NCI-H526 treated with DMSO at 0.1 percent for 48 hours (cell line): ENCODE measurements at regions not wholly inside any gene's neighbourhood (a gene's known extent, or its start where the extent isn't known, plus 50 kb on each side); places are given as distances from the start of the nearest gene placed in this dataset.
A peak's percentile ranks its signal among the peaks of the same experiment; 100 is the strongest.
"Not testable (repeated sequence)": the region's sequence is repeated elsewhere in the genome, so short reads cannot be mapped to it uniquely, and the experiment has no call there.

Source experiments
- DNase-seq: peaks from one replicate; lab custom pipeline; 2025; lab: John Stamatoyannopoulos, UW

DNA sequence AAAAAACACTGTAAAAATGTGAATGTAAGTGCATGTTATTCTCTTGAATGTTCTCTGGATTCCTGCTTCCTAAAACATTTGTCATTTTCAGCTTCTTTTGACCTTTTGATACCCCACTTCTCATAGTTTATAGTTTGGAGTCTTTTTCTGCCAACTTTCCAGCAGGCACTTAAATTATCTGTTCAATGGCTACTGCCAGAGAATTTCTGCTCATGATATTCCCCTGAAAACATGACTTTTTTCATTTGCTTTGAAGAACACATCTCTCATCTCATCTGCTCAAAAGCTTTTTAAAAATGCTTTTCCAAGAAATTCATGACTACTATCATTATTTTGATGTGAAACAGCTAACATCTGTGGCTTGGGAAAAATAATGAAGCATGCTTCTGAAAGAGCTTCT lies 269.7 kb upstream of the PCDH7 start:
- no peak for DNase-seq

DNA sequence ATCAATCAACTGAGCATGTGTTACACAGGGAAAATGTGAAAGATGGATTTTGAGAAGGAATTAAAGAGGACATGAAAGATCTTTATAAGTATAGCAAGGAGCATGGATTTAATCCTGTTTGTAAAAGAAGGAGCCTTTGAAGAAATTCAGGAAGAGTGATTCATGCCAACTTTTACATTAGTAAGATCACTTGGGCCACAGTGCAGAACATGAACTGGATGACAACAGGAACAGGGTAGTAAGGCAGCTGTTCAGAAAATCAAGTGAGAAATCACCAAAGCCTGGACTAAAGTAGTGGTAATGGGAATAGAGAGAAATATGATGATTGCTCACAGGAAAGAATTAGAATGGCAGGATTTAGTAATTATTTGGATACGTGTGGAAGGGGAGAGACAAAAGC lies 265.7 kb upstream of the PCDH7 start:
- DNase-seq, result no peak

GRCh38 chr4:30456716-30457115 lies 263.5 kb upstream of the PCDH7 start:
- DNase-seq, result no peak

DNA sequence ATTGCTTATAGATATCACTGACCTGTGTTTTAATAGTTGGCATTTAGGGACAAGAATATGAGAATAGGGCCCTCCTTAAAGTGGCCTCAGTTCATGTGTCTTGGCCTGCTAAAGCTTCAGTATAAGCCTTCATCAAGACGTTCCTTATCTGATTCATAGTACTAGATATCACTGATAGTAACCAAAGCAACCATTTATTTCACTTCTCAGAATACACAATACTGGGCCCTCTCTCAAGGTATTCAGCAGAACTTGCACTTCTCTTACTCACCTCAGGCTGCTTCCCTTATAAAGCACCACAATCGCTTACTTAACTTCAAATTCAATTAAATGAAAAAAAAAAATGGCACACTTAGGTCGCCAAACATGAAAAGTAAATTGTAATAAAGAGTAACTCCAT lies 259.4 kb upstream of the PCDH7 start:
- no peak for DNase-seq

- no peak for DNase-seq
These were observed 259.0 kb upstream of the PCDH7 start for GRCh38 chr4:30461218-30461617.

GRCh38 chr4:30462445-30463090 lies 257.6 kb upstream of the PCDH7 start:
- no peak for DNase-seq

- no peak for DNase-seq
These were observed 248.3 kb upstream of the PCDH7 start for GRCh38 chr4:30471861-30472260.

- no peak for DNase-seq
These were observed 246.9 kb upstream of the PCDH7 start for GRCh38 chr4:30473225-30473624.

DNA sequence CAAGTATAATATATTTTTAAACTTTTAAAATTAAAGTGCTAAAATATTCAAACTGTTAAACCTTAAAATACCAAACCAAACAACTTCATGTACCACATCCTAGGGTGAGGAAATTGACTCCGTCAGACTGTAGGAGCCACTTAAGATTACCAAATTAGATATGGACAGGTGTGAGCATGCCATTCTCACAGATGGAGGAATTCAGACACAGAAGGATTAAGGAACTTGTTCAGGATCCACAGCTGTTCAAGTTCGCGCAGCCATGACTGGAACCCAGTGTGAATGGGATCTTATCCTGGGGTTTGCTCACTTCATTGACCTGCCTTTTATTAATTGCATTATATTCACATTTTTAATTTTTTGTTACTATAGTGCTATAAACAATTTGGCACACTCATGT lies 224.9 kb upstream of the PCDH7 start:
- DNase-seq, result no peak

DNA sequence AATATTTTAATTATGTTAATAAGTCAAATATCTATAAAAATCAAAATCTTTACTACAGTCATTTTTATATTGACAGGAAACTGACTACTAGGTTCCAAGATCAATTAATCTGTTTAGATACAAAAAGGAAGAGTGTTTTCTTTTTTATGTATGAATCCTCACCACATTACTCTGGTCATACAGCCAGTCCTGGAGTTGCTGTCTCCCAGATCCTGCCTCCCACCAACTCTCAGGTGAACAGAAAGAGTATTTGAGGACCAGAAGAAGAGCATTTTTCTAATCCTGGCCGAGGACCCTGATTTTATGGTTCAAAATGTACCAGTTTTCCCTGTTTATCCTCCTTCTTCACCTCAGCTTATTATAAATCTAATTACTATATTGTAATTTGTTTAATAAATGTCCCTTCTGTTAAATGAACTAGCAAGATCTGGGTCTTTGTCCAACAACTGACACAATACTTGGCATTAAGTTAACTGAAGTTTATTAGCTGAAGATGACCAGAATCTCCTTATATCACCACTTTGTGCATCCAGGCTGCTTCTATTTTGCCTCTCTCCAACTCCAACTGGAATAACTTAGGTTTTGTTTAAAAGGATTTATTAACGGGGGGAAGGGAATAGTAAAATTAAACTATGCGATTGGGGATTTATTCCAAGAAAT lies 224.4 kb upstream of the PCDH7 start:
- DNase-seq, result no peak

- DNase-seq, result no peak
These were observed 208.4 kb upstream of the PCDH7 start for GRCh38 chr4:30511751-30512150.

GRCh38 chr4:30518211-30518610 lies 202.0 kb upstream of the PCDH7 start:
- peak; percentile 84 for DNase-seq

DNA sequence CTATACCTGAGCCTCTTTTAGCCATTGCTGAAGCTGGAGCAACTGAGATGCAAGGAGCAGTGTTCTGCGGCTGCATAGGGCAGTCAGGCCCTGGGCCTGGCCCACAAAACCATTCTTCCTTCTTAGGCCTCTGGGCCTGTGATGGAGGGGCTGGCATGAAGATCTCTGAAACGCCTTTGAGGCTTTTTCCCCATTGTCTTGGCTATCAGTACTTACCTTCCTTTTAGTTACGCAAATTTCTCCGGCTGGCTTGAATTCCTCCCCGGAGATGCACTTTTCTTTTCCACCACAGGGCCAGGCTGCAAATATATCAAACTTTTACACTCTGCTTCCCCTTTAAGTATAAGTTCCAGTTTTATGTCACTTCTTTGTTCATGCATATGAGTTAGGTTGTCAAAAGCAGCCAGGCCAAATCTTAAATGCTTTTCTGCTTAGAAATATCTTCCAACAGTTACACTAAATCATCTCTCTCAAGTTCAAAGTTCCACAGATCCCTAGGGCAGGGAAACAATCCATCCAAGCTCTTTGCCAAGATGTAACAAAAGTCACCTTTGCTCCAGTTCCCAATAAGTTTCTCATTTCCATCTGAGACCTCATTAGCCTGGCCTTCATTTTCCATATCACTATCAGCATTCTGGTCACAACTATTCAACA lies 194.4 kb upstream of the PCDH7 start:
- no peak for DNase-seq

DNA sequence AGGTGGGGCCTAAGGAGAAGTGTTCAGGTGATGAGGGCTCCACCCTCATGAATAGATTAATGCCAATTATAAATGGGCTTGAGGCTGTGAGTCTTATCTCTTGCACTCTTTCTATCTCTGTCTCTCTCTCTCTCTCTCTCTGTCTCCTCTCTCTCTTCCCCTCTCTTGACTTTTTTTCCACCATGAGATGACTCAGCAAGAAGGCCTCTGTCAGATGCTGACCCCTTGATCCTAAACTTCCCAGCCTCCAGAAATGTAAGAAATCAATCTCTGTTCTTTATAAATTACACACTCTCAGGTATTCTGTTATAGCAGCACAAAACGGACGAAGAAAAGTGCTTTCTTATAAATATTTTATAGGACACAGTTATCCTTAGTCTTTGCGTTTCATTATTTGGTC lies 184.9 kb upstream of the PCDH7 start:
- DNase-seq, result no peak

GRCh38 chr4:30536231-30536630 lies 183.9 kb upstream of the PCDH7 start:
- no peak for DNase-seq

GRCh38 chr4:30537456-30537855 lies 182.7 kb upstream of the PCDH7 start:
- no peak for DNase-seq

DNA sequence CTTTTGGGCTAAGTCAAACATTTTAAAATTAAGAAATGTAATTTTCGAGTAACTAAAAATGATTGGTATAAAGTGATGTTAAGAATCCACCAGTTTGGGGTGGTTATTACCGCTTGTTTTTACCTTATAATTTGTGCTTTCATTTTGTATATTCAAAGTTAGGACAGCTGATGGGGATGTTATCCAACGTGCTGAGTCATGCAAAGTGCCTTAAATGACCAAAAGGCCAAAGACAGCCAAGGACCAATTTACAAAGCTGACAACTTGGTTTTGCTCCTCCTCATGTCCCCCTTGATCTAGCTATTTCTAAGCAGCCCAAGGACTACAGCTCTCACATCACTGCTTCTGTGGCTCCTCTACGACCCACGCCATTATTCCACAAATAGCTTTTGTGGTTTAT lies 181.4 kb upstream of the PCDH7 start:
- no peak for DNase-seq

DNA sequence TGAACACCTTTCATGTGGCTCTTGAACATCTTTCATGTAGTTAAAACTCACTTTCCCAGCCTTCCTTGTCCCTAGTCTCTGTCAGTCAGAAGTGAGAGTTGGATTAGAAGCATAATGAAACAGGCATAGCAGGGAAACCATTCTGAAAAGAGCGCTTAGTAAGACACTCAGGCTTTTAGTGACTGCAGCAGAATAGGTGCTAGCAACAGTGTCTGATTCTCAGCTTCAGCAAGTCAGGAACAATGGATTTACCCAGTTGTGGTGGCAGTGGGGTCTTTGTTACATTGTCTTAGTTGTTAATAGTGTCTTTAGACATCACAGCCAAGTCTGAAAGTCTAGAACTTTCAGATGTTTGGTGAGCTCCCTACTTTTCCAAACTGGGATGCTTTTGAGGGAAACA lies 177.1 kb upstream of the PCDH7 start:
- DNase-seq, result no peak

- DNase-seq, result no peak
These were observed 167.0 kb upstream of the PCDH7 start for GRCh38 chr4:30553151-30553550.

- DNase-seq, result no peak
These were observed 166.5 kb upstream of the PCDH7 start for GRCh38 chr4:30553706-30554105.

DNA sequence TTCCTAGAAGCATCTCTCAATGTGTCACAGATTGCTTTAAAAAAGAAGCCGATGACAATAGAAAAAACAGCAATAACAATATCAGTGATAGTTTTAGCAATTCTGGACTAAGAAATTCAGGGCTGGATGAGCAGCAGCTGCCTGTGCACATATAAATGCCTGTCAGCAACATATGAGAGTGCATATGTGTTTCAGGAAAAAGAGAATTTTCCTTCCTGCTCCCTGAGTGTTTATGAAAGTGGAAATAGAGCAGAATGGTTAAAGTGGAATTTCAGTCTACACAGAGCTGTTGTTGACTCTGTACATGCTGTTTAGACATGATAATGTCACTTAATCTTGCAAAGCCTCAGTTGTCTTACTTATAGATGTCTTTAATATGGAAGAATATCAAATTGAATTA lies 164.4 kb upstream of the PCDH7 start:
- DNase-seq, result no peak

DNA sequence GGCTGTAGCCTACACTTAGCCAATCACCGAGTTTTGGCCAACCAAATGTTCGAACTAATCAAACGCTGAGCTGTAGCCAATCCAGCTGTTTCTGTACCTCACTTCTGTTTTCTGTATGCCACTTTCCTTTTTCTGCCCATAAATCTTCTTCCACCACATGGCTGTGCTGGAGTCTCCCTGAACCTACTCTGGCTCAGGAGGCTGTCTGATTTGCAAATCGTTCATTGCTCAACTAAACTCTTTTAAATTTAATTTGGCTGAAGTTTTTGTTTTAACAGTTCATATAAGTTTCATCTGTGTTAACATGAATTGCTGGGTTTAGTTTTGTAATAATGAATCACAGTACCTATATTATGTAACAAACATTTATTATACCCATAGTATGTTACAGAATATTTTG lies 160.7 kb upstream of the PCDH7 start:
- DNase-seq, result no peak

GRCh38 chr4:30586850-30587249 lies 133.3 kb upstream of the PCDH7 start:
- no peak for DNase-seq

DNA sequence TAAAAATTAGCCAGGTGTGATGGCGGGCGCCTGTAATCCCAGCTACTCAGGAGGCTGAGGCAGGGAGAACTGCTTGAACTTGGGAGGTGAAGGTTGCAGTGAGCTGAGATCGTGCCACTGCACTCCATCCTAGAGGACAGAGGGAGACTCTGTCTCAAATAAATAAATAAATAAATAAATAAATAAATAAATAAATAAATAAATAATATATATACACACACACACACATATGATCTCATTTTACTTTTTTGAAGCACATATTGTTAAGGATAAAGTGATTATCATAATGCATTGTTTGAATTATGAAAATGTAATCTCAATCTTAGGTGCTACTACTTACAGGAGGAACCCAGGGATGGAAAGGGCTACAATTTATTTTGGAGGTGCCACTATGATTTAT lies 130.5 kb upstream of the PCDH7 start:
- not testable (repeated sequence) for DNase-seq
